ENCODE measurements at regions not wholly inside any gene's neighbourhood (a gene's known extent, or its start where the extent isn't known, plus 50 kb on each side); places are given as distances from the start of the nearest gene placed in this dataset.

GRCh38 chr12:107282628-107283027 lies 189.3 kb upstream of the CRY1 start:
- no peak for DNase-seq (ENCODE audit: low spot score)

GRCh38 chr12:107283652-107284051 lies 190.3 kb upstream of the CRY1 start:
- no peak for DNase-seq (ENCODE audit: low spot score)

DNA sequence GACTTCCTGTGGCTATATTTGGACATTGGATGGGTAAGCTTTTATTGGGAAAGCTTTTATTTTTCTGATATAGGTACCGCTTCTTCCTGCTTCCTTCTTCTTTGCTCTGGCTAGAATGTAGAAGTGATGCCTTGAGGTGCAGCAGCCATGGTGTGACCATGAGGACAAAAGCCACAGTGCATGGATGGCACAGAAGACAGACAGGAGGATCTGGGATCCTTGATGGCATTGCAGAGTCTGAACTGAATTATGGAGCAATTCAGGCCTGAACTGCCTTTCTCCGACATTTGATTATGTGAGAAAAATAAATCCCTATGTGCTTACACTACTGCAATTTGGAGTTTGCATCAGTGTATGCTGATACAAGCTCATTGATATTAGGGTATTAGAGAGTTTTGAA lies 191.3 kb upstream of the CRY1 start:
- no peak for DNase-seq (ENCODE audit: low spot score)

- DNase-seq (ENCODE audit: low spot score), result no peak
Measured at GRCh38 chr12:107287436-107288413, 194.4 kb upstream of the CRY1 start.

DNA sequence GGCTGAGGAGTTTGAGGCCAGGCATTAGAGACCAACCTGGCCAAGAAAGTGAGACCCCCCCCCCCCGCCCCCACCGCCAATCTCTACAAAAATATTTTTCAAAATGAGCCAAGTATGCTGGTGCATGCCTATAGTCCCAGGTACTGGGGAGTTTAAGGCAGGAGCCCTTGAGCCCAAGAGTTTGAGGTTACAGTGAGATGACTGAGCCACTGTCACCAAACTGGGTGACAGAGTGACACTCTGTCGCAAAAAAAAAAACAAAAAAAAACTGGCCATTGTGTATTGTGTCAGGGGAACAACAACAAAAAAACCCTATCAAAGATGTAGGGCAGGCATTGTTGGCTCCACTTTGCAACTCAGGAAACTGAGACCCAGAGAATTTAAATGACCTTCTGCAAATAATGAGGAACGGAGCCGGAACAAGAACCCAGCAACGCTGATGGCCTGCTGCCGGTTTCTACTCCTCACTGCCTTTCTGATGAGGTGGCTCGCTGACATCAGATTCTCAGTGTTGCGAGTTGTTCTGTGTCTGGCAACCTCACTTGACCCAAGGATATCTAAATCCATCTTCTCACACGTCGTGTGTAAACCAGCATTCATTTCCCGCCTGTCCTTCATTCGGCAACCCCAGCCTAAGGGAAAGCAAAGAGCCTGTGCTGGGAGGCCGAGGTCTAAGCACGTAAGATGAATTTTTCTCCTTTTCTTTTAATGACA lies 195.2 kb upstream of the CRY1 start:
- DNase-seq (ENCODE audit: low spot score), result no peak

GRCh38 chr12:107291018-107291417 lies 197.7 kb upstream of the CRY1 start:
- no peak for DNase-seq (ENCODE audit: low spot score)

- DNase-seq (ENCODE audit: low spot score), result no peak
Measured at GRCh38 chr12:107296681-107297089, 203.3 kb upstream of the CRY1 start.

GRCh38 chr12:107302649-107303341 lies 209.4 kb upstream of the CRY1 start:
- DNase-seq (ENCODE audit: low spot score), result no peak

- DNase-seq (ENCODE audit: low spot score), result no peak
Measured at GRCh38 chr12:107304588-107305532, 211.5 kb upstream of the CRY1 start.

- DNase-seq (ENCODE audit: low spot score), result no peak
Measured at GRCh38 chr12:107306141-107306659, 212.9 kb upstream of the CRY1 start.

GRCh38 chr12:107308310-107308709 lies 215.0 kb upstream of the CRY1 start:
- no peak for DNase-seq (ENCODE audit: low spot score)

GRCh38 chr12:107309020-107309419 lies 215.7 kb upstream of the CRY1 start:
- DNase-seq (ENCODE audit: low spot score), result no peak

DNA sequence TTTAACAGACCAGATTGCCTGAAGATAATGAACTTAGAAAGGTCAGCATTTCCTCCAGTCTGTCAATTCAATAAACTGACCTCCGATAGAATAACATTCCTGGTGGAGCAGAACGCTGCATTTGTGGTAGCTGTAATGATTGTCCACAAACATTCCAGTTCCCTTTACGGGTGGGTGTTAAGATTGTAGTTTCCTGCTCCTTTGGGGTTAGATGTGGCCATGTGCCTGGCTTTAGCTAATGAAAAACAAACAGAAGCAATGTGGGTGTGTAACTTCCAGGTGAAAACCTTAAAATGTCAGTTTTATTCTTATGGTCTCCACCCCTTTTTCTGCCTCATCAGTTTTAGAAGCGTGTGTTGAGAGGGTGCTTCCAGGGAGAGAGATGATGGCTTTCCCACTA lies 217.3 kb upstream of the CRY1 start:
- no peak for DNase-seq (ENCODE audit: low spot score)

DNA sequence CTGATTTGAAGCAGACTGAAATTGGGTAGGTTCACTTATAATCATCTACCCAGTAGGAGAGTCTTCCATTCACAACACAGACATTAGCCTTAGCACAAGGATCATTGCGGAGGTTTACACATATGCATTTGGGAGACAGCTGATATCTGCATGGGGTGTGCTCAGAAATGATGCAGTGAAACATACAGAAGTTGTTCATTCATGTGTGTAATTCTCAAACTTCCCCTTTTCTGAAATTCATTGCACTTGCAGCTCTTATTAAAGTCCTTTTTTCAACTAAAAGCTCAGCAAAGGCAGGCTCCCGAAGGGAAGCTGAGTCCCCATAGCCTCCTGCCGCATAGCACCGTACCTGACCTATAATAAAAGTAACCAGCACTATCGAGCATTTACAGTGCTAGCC lies 218.3 kb upstream of the CRY1 start:
- DNase-seq (ENCODE audit: low spot score), result no peak

DNA sequence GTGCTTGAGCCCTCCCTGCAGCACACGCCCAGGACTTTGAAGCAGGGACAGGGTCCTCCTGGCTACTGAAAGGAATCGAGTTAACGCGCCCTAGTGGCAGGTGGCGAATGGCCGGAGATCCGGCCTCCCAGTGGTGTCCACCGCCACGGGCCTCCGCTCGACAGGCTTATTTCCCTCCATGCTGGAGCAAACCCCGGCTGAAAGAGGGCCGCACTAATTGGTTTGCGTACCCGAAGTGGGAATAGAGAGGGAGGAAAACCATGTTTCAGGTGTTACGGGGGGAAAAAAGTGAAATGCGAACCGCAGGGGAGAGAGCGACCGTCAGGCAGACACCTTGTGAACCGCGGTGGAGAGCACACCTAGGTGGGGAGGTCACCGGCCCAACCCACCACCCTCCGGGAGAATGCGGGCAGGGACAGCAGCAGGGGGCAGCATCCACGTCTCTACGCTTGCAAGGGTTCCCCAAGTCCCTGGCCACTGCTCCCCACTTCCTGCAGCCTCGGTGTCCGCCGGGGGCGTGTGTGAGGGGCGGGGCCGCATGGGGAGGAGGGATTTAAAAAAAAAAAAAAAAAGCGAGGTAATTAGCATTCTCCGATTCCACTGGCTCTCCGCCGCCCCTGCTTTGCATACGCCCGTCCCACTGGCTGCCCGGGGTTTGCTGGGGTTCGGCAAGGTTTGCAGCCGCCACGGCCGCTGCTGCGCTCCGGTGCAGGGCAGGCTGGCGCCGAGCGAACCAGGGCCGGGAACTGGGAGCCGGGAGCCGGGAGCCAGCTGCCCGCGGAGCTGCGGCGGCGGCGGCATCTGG lies 224.6 kb upstream of the CRY1 start:
- DNase-seq (ENCODE audit: low spot score), result peak; percentile 81

DNA sequence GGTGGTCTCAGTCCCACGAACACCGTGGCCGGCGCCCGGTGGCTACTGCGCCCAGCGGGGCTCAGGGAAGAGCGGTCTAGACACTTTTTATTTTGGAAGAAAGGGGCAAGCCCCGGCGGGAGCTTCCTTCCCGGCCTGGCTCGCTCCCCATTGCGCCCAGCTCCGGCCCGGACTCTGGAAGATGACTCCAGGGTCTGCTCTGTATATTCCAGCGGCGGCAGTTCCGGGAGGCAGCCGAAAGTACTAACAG lies 225.1 kb upstream of the CRY1 start:
- no peak for DNase-seq (ENCODE audit: low spot score)

GRCh38 chr12:107318806-107319532 lies 225.6 kb upstream of the CRY1 start:
- no peak for DNase-seq (ENCODE audit: low spot score)

DNA sequence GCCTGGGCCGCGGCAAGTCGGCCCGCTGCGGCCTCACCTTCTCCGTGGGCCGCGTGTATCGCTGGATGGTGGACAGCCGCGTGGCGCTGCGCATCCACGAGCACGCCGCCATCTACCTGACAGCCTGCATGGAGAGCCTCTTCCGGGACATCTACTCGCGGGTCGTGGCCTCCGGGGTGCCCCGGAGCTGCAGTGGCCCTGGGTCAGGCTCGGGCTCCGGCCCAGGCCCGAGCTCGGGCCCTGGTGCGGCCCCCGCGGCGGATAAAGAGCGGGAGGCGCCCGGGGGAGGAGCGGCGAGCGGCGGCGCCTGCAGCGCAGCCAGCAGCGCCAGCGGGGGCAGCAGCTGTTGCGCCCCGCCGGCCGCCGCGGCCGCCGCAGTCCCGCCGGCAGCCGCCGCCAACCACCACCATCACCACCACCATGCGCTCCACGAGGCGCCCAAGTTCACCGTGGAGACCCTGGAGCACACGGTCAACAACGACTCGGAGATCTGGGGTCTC lies 226.2 kb upstream of the CRY1 start:
- no peak for DNase-seq (ENCODE audit: low spot score)

DNA sequence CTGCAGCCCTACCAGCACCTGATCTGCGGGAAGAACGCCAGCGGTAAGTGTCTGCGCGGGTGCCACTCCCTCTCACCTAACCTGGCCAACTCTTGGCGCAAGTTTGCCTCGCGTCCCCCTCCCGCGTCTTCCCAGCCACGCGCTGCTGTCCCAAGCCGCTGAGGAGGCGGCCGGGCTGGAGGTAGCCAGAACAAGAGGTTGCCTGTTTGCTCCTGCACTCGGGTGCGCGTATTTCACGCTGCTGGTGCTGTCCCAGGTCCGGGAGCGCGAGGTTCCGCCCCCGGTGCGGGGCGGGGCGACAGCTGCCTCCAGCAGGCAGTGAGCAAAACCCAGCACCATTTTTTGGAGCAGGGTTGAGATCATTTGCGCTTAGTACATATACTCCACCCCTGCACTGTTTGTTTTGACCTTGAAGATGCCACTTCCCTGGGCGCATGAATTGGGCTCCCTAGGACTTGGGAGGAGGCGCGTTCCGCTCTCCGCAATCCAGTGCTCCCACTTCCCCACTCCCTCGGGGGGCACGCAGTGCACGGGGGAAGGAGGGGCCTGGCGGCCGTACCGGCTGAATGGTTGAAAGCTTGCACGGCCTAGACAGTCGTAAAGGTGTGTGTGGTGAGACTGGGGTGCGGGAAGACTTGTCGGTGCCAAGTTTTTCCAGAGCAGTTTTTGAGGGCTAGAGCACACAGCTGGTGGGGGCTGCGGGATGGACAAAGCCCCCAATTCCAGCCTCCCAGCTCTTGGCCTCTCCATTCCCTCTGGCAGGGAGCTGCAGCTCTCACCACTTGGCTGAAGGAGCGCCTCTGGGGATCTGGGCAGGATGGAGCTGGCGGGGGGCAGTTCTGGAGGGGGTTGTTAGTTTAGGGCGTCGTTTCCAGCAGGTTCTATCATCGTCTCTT lies 226.9 kb upstream of the CRY1 start:
- DNase-seq (ENCODE audit: low spot score), result no peak
